NOMO-1 (cell line): ENCODE measurements at regions not wholly inside any gene's neighbourhood (a gene's known extent, or its start where the extent isn't known, plus 50 kb on each side); places are given as distances from the start of the nearest gene placed in this dataset.
A peak's percentile ranks its signal among the peaks of the same experiment; 100 is the strongest.

Source experiments
- DNase-seq, 2 experiments: peaks; one replicate each; lab custom pipeline; 2025; ENCODE audit not compliant: unreplicated experiment in 2 of 2; lab: John Stamatoyannopoulos, UW

DNA sequence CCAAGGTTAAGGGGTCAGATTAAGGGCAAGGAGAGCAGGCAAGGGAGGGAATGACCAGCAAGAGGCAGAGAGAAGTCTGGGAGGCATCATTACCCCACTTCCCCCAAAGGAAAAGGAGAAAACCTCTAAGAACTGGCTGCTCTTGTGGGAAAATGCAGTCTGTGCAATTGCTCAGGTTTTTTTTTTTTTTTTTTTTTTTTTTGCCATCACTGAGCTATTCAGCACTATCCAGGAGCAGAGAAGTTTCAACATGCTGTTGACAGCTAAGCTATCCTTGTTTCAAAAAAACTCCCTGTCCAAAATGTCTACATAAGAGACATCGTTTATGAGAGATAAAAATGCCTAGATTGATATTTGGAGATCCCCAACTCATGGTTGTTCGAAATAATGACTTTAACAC, 345.4 kb downstream of the TDRD15 start:
- DNase-seq, result no peak

GRCh38 chr2:21469564-21469963, 345.8 kb downstream of the TDRD15 start:
- DNase-seq, result no peak

GRCh38 chr2:21480162-21480561, 356.4 kb downstream of the TDRD15 start:
- no peak for DNase-seq

GRCh38 chr2:21484643-21485042, 360.9 kb downstream of the TDRD15 start:
- no peak for DNase-seq

DNA sequence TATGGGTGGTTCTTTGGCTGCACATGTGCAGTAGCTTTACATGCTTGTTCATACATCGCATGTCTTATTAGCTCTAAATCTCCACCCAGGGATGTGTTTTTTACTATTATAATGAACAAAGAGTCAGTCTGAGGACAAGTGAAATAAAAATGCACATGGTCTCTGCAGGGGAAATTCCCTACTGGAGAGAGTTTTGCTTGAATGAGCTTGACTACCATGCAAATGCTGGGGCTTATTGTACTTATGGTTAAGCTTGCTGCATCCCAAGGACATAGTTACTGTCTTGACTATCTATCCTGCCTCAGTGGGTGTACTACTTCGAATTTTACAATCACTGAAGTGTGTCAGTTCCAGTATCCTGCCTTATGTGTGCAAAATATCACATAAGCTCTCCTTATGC, 362.7 kb downstream of the TDRD15 start:
- DNase-seq, result no peak

GRCh38 chr2:21489080-21489479, 365.3 kb downstream of the TDRD15 start:
- DNase-seq, result no peak

DNA sequence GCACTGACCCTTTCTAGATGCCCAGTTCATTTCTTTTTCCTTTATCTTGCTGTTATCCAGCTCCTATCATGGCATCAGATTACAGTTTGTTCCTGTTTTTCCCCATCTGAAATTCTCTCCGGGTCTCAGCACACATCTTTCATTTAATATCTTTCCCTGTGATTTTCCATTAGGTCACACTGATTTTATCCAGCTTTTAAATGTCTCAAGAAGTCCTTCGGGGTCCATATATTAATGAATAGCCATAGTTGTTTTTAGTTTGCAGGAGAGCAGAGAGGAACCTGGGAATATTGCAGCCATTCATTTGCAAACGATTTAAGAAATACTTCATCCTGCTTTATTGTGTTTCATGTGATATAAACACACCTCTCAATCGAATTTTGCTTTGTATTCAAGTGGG, 374.2 kb downstream of the TDRD15 start:
- no peak for DNase-seq

- no peak for DNase-seq
Measured at GRCh38 chr2:21500401-21500945, 376.7 kb downstream of the TDRD15 start.

GRCh38 chr2:21501376-21502027, 377.7 kb downstream of the TDRD15 start:
- DNase-seq, result no peak

DNA sequence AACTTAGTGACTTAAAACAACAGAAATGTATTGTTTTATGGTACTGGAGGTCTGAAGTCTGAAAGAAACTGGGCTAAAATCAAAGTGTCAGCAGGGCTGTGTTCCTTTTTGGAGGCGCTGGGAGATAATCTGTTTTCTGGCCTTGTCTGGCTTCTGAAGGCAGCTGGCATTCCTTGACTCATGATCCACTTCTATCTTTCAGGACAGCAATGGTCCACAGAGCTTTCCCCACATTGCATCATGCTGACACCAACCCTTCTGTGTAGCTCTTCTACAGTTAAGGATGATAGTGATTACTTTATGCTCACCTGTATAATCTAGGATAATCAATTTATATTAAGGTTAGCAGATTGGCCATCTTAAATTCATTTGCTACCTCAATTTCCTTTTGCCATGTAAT, 392.1 kb downstream of the TDRD15 start:
- no peak for DNase-seq

DNA sequence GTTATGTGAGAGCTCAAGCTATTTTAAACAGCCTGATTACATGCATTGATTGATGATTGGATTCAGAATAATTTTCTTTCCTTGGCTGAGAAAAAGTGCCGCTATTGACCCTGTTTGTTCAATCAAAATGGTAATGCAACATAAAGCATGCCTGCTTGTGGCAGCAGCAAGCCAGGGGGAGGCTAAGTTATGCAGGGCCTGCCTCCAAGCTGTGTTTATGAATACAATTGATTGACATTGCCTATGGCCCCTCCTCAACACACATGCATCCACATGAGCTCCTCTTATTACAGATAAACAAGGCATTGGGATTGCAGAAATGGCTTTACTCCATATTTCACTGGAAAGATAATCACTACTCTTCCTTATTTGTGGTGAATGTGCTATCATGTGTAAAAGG, 395.6 kb downstream of the TDRD15 start:
- no peak for DNase-seq

- no peak for DNase-seq
Measured at GRCh38 chr2:21519821-21520220, 396.1 kb downstream of the TDRD15 start.

GRCh38 chr2:21535826-21536225, 412.1 kb downstream of the TDRD15 start:
- no peak for DNase-seq

- no peak for DNase-seq
Measured at GRCh38 chr2:21539685-21540084, 415.9 kb downstream of the TDRD15 start.

- DNase-seq, result no peak
Measured at GRCh38 chr2:21543630-21544029, 419.9 kb downstream of the TDRD15 start.

DNA sequence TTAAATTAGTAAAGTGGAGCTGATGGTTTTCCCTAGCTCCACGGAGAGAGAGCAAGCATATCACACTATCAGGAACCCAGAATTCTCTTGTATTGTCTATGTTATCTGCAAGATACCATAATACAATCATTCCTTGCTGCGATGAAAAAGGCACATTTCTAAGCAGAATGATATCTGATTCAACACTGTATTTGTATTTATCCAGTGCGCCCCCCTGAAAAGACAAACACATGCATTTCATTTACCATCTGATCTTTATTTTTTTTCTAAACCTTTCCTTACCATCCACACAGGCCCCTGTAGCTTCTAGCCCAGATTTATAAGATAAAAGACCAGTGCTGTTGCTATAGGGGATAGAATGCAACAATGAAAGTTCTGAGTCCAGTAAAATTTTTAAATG, 420.6 kb downstream of the TDRD15 start:
- DNase-seq, result no peak

DNA sequence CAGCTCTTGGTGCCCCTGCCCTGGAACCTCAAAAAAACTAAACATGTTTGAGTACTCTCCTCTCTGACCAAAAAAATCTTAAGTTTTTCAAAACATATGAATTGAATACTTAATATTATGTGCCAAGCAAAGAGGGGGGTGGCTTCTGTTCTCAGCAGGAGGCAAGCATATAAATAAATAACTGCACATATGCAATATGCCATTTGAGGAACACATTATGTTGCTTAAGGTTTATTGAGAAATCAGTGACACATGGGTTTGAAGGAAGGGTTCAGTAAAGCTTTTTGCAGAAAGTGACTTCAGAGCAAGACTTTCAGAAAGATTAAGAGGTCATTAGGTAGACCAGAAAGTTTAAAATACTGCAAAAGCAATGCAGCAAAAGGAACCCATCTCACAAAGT, 429.2 kb downstream of the TDRD15 start:
- DNase-seq, result peak; percentile 71 to 93

DNA sequence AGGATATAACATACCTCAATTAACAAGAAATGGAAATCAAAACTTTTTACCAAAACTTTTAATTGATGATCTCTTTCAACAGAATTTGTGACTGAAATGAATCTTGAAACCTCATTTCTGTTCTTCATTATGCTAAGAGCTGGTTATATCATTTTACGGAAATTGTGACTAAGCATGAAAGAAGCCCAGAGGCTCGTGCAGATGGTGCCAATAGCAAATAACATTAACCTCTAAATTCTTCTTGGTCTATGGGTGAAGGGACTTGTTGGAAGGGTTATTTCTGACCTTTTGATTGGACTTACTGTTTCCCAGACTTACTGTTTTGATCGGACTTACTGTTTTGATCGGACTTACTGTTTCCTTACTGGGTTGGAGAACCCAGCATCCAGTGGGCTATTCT, 435.6 kb downstream of the TDRD15 start:
- DNase-seq, result no peak

- DNase-seq, result no peak
Measured at GRCh38 chr2:21561965-21562364, 438.2 kb downstream of the TDRD15 start.

- DNase-seq, result no peak
Measured at GRCh38 chr2:21567395-21567794, 443.6 kb downstream of the TDRD15 start.

DNA sequence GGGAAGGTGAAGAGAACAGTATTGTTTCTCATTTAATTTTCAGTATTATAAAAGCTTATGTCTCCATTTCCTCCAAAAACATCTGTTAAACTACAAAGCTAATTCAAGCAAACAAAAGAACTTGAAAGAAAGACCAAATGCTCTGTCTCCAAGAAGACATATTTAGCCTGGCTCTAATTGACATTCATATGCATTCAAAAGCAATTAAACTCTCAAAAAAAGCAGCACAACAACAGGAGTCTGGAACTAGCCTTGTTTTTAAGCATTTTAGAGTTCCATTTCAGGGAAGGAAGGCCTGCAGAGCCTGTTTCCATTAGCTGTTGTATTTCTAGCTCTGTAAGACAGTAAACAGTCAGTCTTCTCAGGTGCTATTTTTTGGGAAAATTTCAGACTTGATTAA, 447.9 kb downstream of the TDRD15 start:
- no peak for DNase-seq

DNA sequence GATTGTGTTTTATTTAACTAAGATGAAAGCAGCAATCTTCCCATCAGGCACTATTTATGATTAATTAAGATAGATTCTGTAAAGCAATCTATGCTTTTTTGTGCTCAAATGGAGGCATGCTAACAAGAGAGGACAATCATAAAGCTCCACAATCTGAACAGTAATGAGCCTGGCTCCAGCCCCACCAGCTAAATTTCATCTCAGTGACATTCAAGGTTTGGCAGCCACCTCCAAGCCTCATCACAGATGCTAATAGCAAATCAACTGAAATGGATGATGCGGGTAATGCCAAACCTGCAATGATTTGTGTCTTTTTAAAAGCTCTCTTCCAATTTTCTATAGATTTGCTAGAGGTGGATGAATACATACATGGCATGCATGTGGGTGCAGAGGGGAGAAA, 456.6 kb downstream of the TDRD15 start:
- DNase-seq, result no peak

- DNase-seq, result no peak
Measured at GRCh38 chr2:21585881-21586280, 462.1 kb downstream of the TDRD15 start.
